ENCODE measurements at regions not wholly inside any gene's neighbourhood (a gene's known extent, or its start where the extent isn't known, plus 50 kb on each side); places are given as distances from the start of the nearest gene placed in this dataset.

- H3F3A ChIP-seq (replicated peaks; ENCODE audit: insufficient read depth): no peaks in the 10 kb centered on the region
- WGBS (ENCODE audit: low lambda C conversion rate): 92% methylated on average over 1 of the region's 1 CpG
- H4K20me1 ChIP-seq (ENCODE audit: insufficient read depth): no peaks in the 10 kb centered on the region
- no peak overlapping the region for H3K9ac ChIP-seq
- no peaks in the 10 kb centered on the region for H3K36me3 ChIP-seq (replicated peaks in 1 of 2; ENCODE audit: control insufficient read depth in 1 of 2, insufficient read depth in 2 of 2, low read length in 1 of 2)
- POLR2A ChIA-PET: no interaction called here
- no peak for TF ChIP-seq EP300 (IDR thresholded peaks at IDR 0.05; ENCODE audit: borderline replicate concordance in 1 of 2, low read depth in 1 of 2, low read length in 1 of 2)
- H3K4me1 ChIP-seq (ENCODE audit: control insufficient read depth in 1 of 2, insufficient read depth in 2 of 2, low read depth in 1 of 2, low read length in 1 of 2): peaks cover 0 to 2% of the 10 kb centered on the region in 2 experiments; a peak in 2 of 4 replicates
- no peaks in the 10 kb centered on the region for H3K9me3 ChIP-seq
- no peak for DNase-seq
- no peak overlapping the region for H2AFZ ChIP-seq (ENCODE audit: low read depth)
- no peaks in the 10 kb centered on the region for H3K27me3 ChIP-seq (ENCODE audit: insufficient read depth)
- no peaks in the 10 kb centered on the region for H3K9me2 ChIP-seq
- no peak overlapping the region for H3K4me2 ChIP-seq
- H3K27ac ChIP-seq (ENCODE audit: low read depth in 2 of 2, low read length in 1 of 2): no peak overlapping the region
- H3K79me2 ChIP-seq (ENCODE audit: insufficient read depth): no peaks in the 10 kb centered on the region
- H3K4me3 ChIP-seq (ENCODE audit: low read depth in 2 of 2, low read length in 1 of 2): no peak overlapping the region
- CTCF ChIA-PET: interaction anchor here (1.2 kb wide), 1 partner anchor 23 kb away, joined by 3 read pairs; no protein-coding TSS in a partner anchor
Measured at GRCh38 chr15:38085931-38086568, 151.6 kb downstream of the TMCO5A start.

DNA sequence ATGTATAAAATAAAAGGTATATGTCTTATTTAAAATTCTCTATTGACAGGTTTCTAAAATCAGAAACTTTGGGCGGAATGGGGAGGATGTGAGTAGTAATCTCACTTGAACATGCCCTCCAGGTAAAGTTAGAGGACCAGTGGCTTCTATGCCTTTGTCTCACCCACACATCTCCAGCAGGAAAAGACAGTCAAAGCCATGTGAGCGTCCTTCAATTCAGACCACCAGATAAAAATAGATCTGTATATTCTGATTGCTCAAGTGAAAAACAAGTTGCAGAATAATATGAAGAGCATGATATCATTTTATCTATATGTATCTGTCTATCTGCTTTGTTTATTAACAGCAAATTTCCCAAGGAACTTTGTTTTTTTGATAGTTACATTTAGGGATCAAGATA, 152.2 kb downstream of the TMCO5A start:
- CTCF ChIA-PET: interaction anchor here (1.2 kb wide), 1 partner anchor 22 kb away, joined by 3 read pairs; no protein-coding TSS in a partner anchor

More for the DNA sequence above, 152.2 kb downstream of the TMCO5A start:
- no peaks in the 10 kb centered on the region for H3K79me2 ChIP-seq (ENCODE audit: insufficient read depth)
- no peak for TF ChIP-seq YY1 (IDR thresholded peaks at IDR 0.05; ENCODE audit: low read depth)
- TF ChIP-seq GATA2 (CRISPR knock-in tag; IDR thresholded peaks at IDR 0.05): no peak
- TF ChIP-seq SIN3A (IDR thresholded peaks at IDR 0.05; ENCODE audit: borderline replicate concordance, low read depth, low read length): no peak
- TF ChIP-seq RCOR1 (IDR thresholded peaks at IDR 0.05; ENCODE audit: low read length): no peak
- no peak for TF ChIP-seq REST (IDR thresholded peaks at IDR 0.05; ENCODE audit: low read depth, low read length)
- TF ChIP-seq GABPA (IDR thresholded peaks at IDR 0.05; ENCODE audit: low read depth): no peak
- TF ChIP-seq FOXJ3 (CRISPR knock-in tag; IDR thresholded peaks at IDR 0.05): no peak
- TF ChIP-seq JUND (IDR thresholded peaks at IDR 0.05): no peak
- TF ChIP-seq RXRA (IDR thresholded peaks at IDR 0.05; ENCODE audit: borderline replicate concordance, low read depth): no peak
- TF ChIP-seq NFIC (IDR thresholded peaks at IDR 0.05; ENCODE audit: borderline replicate concordance): no peak
- TF ChIP-seq, protein P1, sequence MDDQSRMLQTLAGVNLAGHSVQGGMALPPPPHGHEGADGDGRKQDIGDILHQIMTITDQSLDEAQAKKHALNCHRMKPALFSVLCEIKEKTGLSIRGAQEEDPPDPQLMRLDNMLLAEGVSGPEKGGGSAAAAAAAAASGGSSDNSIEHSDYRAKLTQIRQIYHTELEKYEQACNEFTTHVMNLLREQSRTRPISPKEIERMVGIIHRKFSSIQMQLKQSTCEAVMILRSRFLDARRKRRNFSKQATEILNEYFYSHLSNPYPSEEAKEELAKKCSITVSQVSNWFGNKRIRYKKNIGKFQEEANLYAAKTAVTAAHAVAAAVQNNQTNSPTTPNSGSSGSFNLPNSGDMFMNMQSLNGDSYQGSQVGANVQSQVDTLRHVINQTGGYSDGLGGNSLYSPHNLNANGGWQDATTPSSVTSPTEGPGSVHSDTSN (IDR thresholded peaks at IDR 0.05): no peak
- no peak for TF ChIP-seq POLR2AphosphoS5 (IDR thresholded peaks at IDR 0.05; ENCODE audit: low read depth, low read length)
- TF ChIP-seq TEAD4 (IDR thresholded peaks at IDR 0.05; ENCODE audit: borderline replicate concordance, insufficient read depth): no peak
- 85% methylated on average over 2 of the region's 2 CpGs for WGBS (ENCODE audit: low lambda C conversion rate)
- no peaks in the 10 kb centered on the region for H3K27me3 ChIP-seq (ENCODE audit: insufficient read depth)
- DNase-seq: no peak
- H3K9me3 ChIP-seq: no peaks in the 10 kb centered on the region
- H3F3A ChIP-seq (replicated peaks; ENCODE audit: insufficient read depth): no peaks in the 10 kb centered on the region
- POLR2A ChIA-PET: no interaction called here
- H3K9me2 ChIP-seq: no peaks in the 10 kb centered on the region
- H3K4me2 ChIP-seq: no peak overlapping the region
- H3K27ac ChIP-seq (ENCODE audit: low read depth in 2 of 2, low read length in 1 of 2): no peak overlapping the region
- H3K36me3 ChIP-seq (replicated peaks in 1 of 2; ENCODE audit: control insufficient read depth in 1 of 2, insufficient read depth in 2 of 2, low read length in 1 of 2): no peaks in the 10 kb centered on the region
- H3K9ac ChIP-seq: no peak overlapping the region
- H3K4me1 ChIP-seq (ENCODE audit: control insufficient read depth in 1 of 2, insufficient read depth in 2 of 2, low read depth in 1 of 2, low read length in 1 of 2): peaks cover 0 to 2% of the 10 kb centered on the region in 2 experiments; a peak in 2 of 4 replicates
- no peaks in the 10 kb centered on the region for H4K20me1 ChIP-seq (ENCODE audit: insufficient read depth)
- no peak overlapping the region for H2AFZ ChIP-seq (ENCODE audit: low read depth)
- no peak overlapping the region for H3K4me3 ChIP-seq (ENCODE audit: low read depth in 2 of 2, low read length in 1 of 2)

Data from SK-N-SH (cell line).